ENCODE measurements at regions not wholly inside any gene's neighbourhood (a gene's known extent, or its start where the extent isn't known, plus 50 kb on each side); places are given as distances from the start of the nearest gene placed in this dataset.
"Not testable (repeated sequence)": the region's sequence is repeated elsewhere in the genome, so short reads cannot be mapped to it uniquely, and the experiment has no call there.

- no peak for DNase-seq
Observed at GRCh38 chr12:61991661-61992060, 268.5 kb upstream of the USP15 start.

GRCh38 chr12:61993734-61994345 lies 266.4 kb upstream of the USP15 start:
- peak in 1 of 2 donors; percentile 45 for DNase-seq

GRCh38 chr12:61996717-61997116 lies 263.5 kb upstream of the USP15 start:
- DNase-seq = no peak

- DNase-seq = no peak
Observed at GRCh38 chr12:61998791-61999190, 261.4 kb upstream of the USP15 start.

DNA sequence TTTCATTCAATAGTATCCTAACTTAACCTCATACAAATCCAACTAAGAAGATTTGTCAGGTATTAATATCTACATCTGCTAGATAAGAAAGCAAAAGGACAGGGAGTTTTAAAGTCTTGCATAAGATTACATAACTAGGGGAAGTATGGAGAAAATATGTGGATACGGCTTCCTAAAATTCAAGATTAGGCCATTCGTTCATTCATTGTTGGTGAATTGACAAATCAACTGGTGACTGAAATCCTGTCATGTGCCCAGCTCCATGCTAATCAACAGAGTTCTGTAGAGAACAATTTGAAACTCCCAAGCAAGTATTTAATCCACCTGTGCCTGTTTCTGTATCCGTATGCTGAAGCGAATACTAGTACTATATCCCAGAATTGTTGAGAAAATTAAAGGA lies 260.9 kb upstream of the USP15 start:
- no peak for DNase-seq

DNA sequence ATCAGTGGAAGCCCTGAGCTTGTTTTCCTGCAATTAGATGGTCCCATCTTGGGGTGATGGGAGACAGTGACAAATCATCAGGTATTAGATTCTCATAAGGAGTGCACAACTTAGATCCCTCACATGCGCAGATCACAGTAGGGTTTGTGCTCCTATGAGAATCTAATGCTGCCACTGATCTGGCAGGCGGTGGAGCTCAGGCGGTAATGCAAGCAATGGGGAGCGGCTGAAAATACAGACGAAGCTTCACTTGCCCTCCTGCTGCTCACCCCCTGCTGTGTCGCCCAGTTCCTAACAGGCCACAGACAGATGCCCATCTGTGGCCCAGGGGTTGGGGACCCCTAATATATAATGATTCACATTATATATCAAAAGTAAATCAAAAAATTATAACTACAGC lies 258.8 kb upstream of the USP15 start:
- no peak for DNase-seq

DNA sequence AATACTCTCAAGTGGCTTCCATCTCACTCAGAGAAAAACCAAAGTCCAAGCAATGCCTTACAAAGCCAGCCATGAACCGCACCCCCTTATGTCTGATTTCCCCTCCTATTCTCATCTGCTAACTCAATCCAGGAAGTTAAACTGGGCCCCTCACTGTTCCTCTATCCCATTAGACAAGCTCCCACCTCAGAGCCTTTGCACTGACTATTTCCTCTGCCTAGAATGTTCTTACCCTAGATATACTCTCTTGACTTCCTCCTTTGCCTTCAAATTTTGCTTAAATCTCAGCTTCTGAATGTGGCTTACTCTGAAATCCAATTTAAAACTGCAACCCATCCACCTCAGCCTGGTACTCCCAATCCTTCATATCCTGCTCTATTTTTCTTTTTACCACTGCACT lies 257.0 kb upstream of the USP15 start:
- DNase-seq = no peak

DNA sequence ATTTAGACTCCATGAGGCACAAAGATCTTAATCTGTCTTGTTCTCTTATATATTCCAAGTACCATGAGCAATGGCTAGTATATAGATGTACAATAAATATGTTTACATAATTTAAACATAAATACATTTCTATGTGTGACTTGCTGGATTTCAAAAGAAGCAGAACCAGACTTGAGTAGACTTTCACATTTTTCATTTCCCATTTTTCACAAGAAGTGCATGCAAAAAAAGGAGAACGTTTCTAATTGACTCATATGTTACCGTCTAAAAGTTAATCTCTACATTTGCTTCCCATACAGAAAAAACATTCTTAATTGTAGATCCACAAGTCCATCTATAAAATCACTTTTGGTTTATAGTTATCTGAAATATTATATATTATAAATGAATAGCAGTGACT lies 256.5 kb upstream of the USP15 start:
- no peak for DNase-seq

DNA sequence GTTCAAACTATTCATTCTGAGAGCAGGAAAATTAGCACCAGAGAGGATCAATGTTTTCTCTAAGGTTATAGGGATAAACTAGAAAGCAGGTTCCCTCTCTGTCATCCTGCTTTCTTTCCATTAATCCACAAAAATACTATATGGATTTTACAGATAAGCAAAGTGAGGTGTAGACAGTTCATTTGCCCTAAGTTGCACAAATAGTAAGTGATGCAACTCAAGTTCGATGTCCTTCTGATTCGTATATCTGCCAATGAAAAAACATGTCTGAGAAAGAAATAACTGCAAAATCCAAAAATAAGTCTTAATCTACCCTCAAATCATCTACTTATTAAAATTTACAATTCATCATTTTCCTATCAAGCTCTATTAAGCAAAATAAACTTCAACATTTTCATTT lies 254.6 kb upstream of the USP15 start:
- no peak for DNase-seq

DNA sequence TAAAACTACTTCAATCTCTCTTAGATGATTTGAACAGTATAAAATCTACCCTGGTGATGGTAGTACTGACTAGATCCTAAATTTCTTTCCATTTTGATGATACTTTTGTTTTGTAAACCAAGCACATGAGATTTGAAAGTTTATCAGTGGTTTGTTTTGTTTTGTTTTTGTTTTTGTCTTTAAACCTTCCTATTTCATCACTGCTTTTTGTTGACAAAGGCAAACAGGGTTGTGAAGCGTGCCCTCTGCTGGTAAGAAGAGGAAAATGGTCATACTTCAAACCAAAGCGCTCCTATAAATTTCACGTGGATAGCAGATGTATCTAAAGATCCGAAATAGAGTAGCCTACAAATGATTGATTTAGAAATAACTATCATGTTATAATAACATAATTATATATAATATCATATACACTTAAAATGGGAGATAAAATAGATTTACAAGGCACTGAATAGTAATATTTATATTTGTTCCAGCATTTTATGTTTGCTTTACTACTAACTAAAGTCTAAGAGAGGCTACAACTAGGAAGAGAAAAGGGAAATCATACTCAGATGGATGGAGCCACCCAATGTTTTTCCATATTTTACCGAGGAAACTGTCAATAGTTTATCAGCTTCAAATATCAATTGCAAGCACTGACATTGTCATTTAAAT lies 254.0 kb upstream of the USP15 start:
- peak in 1 of 2 donors; percentile 38 for DNase-seq

DNA sequence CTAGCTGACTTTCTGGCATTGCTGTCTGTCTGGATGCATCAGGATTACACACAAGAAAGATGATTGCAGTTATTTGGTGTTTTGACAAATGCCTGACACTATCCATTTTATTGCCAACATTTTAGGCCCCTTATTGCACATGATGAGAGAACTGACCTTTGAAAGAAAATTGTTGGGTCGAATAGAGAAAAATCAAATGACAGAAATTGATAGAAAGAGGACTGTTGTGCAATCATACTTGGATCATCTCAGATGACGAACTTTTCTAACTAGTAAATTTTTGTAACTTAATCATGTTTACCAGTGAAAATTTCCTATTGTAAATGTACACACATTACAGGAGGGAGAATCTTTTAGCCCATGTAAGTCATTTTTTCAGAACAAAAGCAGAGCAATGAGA lies 251.5 kb upstream of the USP15 start:
- DNase-seq = no peak

DNA sequence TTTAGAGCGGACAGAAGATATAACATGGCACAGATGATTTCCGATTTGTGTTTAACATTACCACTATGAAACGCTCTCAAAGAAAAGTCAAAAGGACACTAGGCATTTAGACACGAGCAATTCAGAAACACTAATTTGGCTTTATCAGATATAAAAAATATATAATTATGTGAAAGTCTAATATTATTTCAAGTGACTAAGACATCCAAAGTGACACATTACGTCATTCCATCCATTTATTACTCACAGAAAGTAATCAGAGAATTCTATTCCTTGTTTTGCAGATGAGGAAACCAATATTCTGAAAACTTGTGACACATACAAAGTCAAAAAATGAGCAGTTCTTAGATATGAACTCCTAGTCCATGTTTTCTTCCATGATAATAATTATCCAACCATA lies 250.8 kb upstream of the USP15 start:
- no peak for DNase-seq

GRCh38 chr12:62010331-62010906 lies 249.8 kb upstream of the USP15 start:
- not testable (repeated sequence) for DNase-seq

DNA sequence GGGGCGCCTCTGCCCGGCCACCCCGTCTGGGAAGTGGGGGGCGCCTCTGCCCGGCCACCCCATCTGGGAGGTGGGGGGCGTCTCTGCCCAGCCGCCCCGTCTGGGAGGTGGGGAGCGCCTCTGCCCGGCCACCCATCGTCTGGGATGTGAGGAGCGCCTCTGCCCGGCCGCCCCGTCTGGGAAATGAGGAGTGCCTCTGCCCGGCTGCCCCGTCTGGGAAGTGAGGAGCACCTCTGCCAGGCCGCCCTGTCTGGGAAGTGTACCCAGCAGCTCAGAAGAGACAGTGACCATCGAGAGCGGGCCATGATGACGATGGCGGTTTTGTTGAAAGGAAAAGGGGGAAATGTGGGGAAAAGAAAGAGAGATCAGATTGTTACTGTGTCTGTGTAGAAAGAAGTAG lies 249.2 kb upstream of the USP15 start:
- DNase-seq = not testable (repeated sequence)

GRCh38 chr12:62014330-62014729 lies 245.9 kb upstream of the USP15 start:
- DNase-seq = no peak

- no peak for DNase-seq
Observed at GRCh38 chr12:62016021-62016420, 244.2 kb upstream of the USP15 start.

- no peak for DNase-seq
Observed at GRCh38 chr12:62021808-62022207, 238.4 kb upstream of the USP15 start.

GRCh38 chr12:62028536-62028935 lies 231.7 kb upstream of the USP15 start:
- no peak for DNase-seq

DNA sequence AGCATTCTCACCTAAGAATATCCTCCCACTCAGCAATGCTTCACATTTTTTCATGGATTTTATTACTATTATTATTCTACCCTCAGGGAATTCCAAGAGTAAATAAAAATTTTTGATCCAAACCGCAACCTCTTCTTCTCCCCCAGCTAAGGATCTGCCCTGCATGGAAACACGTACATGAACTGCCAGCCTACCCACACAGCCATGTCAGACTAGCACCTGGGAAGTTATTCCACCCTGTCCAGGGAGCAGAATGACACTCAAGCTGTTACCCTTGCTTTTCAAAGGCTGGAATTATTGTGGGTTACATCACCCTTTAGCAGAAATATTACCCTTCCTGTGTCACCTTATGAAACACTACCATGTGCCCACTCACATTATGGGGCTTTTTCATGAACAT lies 227.3 kb upstream of the USP15 start:
- DNase-seq = no peak

- no peak for DNase-seq
Observed at GRCh38 chr12:62044450-62045135, 215.6 kb upstream of the USP15 start.

- no peak for DNase-seq
Observed at GRCh38 chr12:62045211-62045610, 215.0 kb upstream of the USP15 start.

DNA sequence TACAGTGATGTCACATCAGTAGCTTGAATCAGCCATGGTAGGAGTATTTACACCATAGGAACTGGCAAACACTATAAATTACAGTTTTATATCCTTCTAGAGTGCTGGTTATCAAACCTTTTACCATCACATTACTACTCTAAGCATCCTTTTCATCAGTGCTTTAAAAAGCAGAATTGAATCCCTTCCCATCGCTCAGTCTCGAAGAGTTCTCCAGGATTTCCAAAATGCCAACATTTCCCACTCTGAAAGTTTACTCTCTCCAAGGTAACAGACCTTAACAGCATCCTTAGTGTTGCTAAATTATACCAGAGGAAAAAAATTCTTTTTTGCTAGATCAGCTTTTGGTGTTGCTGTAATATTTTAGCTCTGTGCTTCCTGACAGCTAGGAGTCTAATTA lies 209.4 kb upstream of the USP15 start:
- DNase-seq = no peak

DNA sequence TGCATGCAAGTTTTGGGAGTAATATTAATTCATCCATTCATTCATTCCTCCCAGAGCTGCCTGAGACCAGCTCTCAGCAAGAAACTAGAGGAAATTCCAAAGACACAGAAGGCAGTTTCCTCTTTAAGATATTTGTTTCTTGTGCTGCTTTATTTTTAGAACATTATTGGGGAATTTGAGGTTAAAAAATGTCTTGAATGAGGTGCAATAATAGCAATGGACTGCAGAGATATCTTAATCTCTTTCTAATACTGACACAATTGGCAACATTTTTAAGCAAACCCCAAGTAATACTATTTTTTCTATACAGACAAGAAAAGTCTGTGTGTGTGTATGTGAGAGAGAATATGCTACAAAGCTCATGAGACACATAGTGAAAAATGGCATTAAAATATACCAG lies 190.2 kb upstream of the USP15 start:
- no peak for DNase-seq

GRCh38 chr12:62073236-62073635 lies 187.0 kb upstream of the USP15 start:
- not testable (repeated sequence) for DNase-seq
